ENCODE measurements at regions not wholly inside any gene's neighbourhood (a gene's known extent, or its start where the extent isn't known, plus 50 kb on each side); places are given as distances from the start of the nearest gene placed in this dataset.
A peak's percentile ranks its signal among the peaks of the same experiment; 100 is the strongest.

- Mint-ChIP-seq H3K27me3 (ENCODE audit: insufficient read depth) (peaks cover 5% of the 10 kb centered on the region; the same call in 1 of the 2 replicates), H3K9me3 (no peaks in the 10 kb centered on the region), H3K4me3 (no peak overlapping the region), H3K27ac (no peak overlapping the region), H3K36me3 (ENCODE audit: low read depth) (no peaks in the 10 kb centered on the region), H3K4me1 (ENCODE audit: low read depth) (peaks cover 7% of the 10 kb centered on the region)
- no peak for TF ChIP-seq CTCF (IDR thresholded peaks at IDR 0.05)
- DNase-seq = no peak
These were observed 76.2 kb downstream of the NABP1 start for GRCh38 chr2:191754103-191754502.

- Mint-ChIP-seq H3K9me3 (no peaks in the 10 kb centered on the region), H3K4me1 (ENCODE audit: low read depth) (peaks cover 10% of the 10 kb centered on the region)
These were observed 78.8 kb downstream of the NABP1 start for GRCh38 chr2:191756761-191757160.

GRCh38 chr2:191757208-191757607, 79.3 kb downstream of the NABP1 start:
- DNase-seq = no peak
- H3K4me3 Mint-ChIP-seq = no peak overlapping the region
- no peak overlapping the region for H3K27ac Mint-ChIP-seq
- H3K4me1 Mint-ChIP-seq (ENCODE audit: low read depth) = peaks cover 10% of the 10 kb centered on the region
- H3K27me3 Mint-ChIP-seq (ENCODE audit: insufficient read depth) = peaks cover 5% of the 10 kb centered on the region; the same call in 1 of the 2 replicates
- no peaks in the 10 kb centered on the region for H3K36me3 Mint-ChIP-seq (ENCODE audit: low read depth)
- TF ChIP-seq CTCF (IDR thresholded peaks at IDR 0.05) = no peak
- no peaks in the 10 kb centered on the region for H3K9me3 Mint-ChIP-seq

More at GRCh38 chr2:191756761-191757160, 78.8 kb downstream of the NABP1 start:
- H3K36me3 Mint-ChIP-seq (ENCODE audit: low read depth) = no peaks in the 10 kb centered on the region
- H3K27me3 Mint-ChIP-seq (ENCODE audit: insufficient read depth) = peaks cover 5% of the 10 kb centered on the region; the same call in 1 of the 2 replicates
- no peak for DNase-seq
- no peak overlapping the region for H3K27ac Mint-ChIP-seq
- H3K4me3 Mint-ChIP-seq = no peak overlapping the region
- TF ChIP-seq CTCF (IDR thresholded peaks at IDR 0.05) = no peak

GRCh38 chr2:191758518-191759507, 80.9 kb downstream of the NABP1 start:
- DNase-seq = peak; percentile 37
- H3K4me3 Mint-ChIP-seq = peak overlapping the region; percentile 65
- TF ChIP-seq CTCF (IDR thresholded peaks at IDR 0.05) = peak; percentile 83
- H3K36me3 Mint-ChIP-seq (ENCODE audit: low read depth) = no peaks in the 10 kb centered on the region; the same call in 1 of the 2 replicates
- H3K27ac Mint-ChIP-seq = no peak overlapping the region
- no peaks in the 10 kb centered on the region for H3K9me3 Mint-ChIP-seq
- H3K27me3 Mint-ChIP-seq (ENCODE audit: insufficient read depth) = peaks cover 5% of the 10 kb centered on the region; the same call in 1 of the 2 replicates
- H3K4me1 Mint-ChIP-seq (ENCODE audit: low read depth) = peaks cover 10% of the 10 kb centered on the region

GRCh38 chr2:191759680-191760079, 81.7 kb downstream of the NABP1 start:
- Mint-ChIP-seq H3K36me3 (ENCODE audit: low read depth) (no peaks in the 10 kb centered on the region; the same call in 1 of the 2 replicates), H3K9me3 (no peaks in the 10 kb centered on the region), H3K27me3 (ENCODE audit: insufficient read depth) (peaks cover 5% of the 10 kb centered on the region; the same call in 1 of the 2 replicates), H3K4me1 (ENCODE audit: low read depth) (peaks cover 10% of the 10 kb centered on the region), H3K4me3 (no peak overlapping the region), H3K27ac (no peak overlapping the region)
- TF ChIP-seq CTCF (IDR thresholded peaks at IDR 0.05) = no peak
- no peak for DNase-seq
